ENCODE measurements at regions not wholly inside any gene's neighbourhood (a gene's known extent, or its start where the extent isn't known, plus 50 kb on each side); places are given as distances from the start of the nearest gene placed in this dataset.

GRCh38 chr5:32519508-32519907, 65.8 kb upstream of the SUB1 start:
- no TSS peak for BruUV-seq (replicated peaks)
- DNase-seq, result no peak
- intact Hi-C loops (cut with micrococcal nuclease; ENCODE audit: unreplicated experiment), result no loop called here
- H3K9me3 Mint-ChIP-seq (ENCODE audit: low read depth, unreplicated experiment), result no peaks in the 10 kb centered on the region
- H3K36me3 Mint-ChIP-seq (ENCODE audit: insufficient read depth, unreplicated experiment), result no peaks in the 10 kb centered on the region
- CTCF ChIA-PET, result no interaction called here
- peaks cover 13% of the 10 kb centered on the region for H3K27me3 Mint-ChIP-seq (ENCODE audit: unreplicated experiment)
- H3K4me3 Mint-ChIP-seq (ENCODE audit: low read depth, unreplicated experiment), result no peak overlapping the region
- H3K27ac Mint-ChIP-seq (ENCODE audit: unreplicated experiment), result no peak overlapping the region
- TF ChIP-seq CTCF (IDR thresholded peaks at IDR 0.05; ENCODE audit: unreplicated experiment), result no peak
- H3K4me1 Mint-ChIP-seq (ENCODE audit: low read depth, unreplicated experiment), result peaks cover 10% of the 10 kb centered on the region

- CTCF ChIA-PET, result no interaction called here
- Mint-ChIP-seq H3K27me3 (ENCODE audit: unreplicated experiment) (peaks cover 4% of the 10 kb centered on the region), H3K9me3 (ENCODE audit: low read depth, unreplicated experiment) (no peaks in the 10 kb centered on the region), H3K4me3 (ENCODE audit: low read depth, unreplicated experiment) (no peak overlapping the region), H3K36me3 (ENCODE audit: insufficient read depth, unreplicated experiment) (no peaks in the 10 kb centered on the region), H3K27ac (ENCODE audit: unreplicated experiment) (no peak overlapping the region), H3K4me1 (ENCODE audit: low read depth, unreplicated experiment) (no peaks in the 10 kb centered on the region)
- TF ChIP-seq CTCF (IDR thresholded peaks at IDR 0.05; ENCODE audit: unreplicated experiment), result no peak
- intact Hi-C loops (cut with micrococcal nuclease; ENCODE audit: unreplicated experiment), result no loop called here
- no peak for DNase-seq
- BruUV-seq (replicated peaks), result no TSS peak
Observed at GRCh38 chr5:32514806-32515205, 70.3 kb upstream of the ZFR start.

GRCh38 chr5:32512926-32513325, 68.4 kb upstream of the ZFR start:
- CTCF ChIA-PET, result no interaction called here
- no peaks in the 10 kb centered on the region for H3K4me1 Mint-ChIP-seq (ENCODE audit: low read depth, unreplicated experiment)
- BruUV-seq (replicated peaks), result no TSS peak
- no peak for DNase-seq
- no peaks in the 10 kb centered on the region for H3K36me3 Mint-ChIP-seq (ENCODE audit: insufficient read depth, unreplicated experiment)
- no peak overlapping the region for H3K4me3 Mint-ChIP-seq (ENCODE audit: low read depth, unreplicated experiment)
- peaks cover 23% of the 10 kb centered on the region for H3K27me3 Mint-ChIP-seq (ENCODE audit: unreplicated experiment)
- intact Hi-C loops (cut with micrococcal nuclease; ENCODE audit: unreplicated experiment), result no loop called here
- H3K9me3 Mint-ChIP-seq (ENCODE audit: low read depth, unreplicated experiment), result no peaks in the 10 kb centered on the region
- H3K27ac Mint-ChIP-seq (ENCODE audit: unreplicated experiment), result no peak overlapping the region
- TF ChIP-seq CTCF (IDR thresholded peaks at IDR 0.05; ENCODE audit: unreplicated experiment), result no peak

- Mint-ChIP-seq H3K27me3 (ENCODE audit: unreplicated experiment) (peaks cover 33% of the 10 kb centered on the region), H3K4me1 (ENCODE audit: low read depth, unreplicated experiment) (no peaks in the 10 kb centered on the region), H3K27ac (ENCODE audit: unreplicated experiment) (no peak overlapping the region), H3K9me3 (ENCODE audit: low read depth, unreplicated experiment) (no peaks in the 10 kb centered on the region), H3K36me3 (ENCODE audit: insufficient read depth, unreplicated experiment) (no peaks in the 10 kb centered on the region), H3K4me3 (ENCODE audit: low read depth, unreplicated experiment) (no peak overlapping the region)
- BruUV-seq (replicated peaks), result no TSS peak
- DNase-seq, result no peak
- intact Hi-C loops (cut with micrococcal nuclease; ENCODE audit: unreplicated experiment), result no loop called here
- CTCF ChIA-PET, result interaction anchor here (0.6 to 0.9 kb wide), 2 partner anchors 24 to 609 kb away, joined by 3 to 4 read pairs; no protein-coding TSS in a partner anchor
- no peak for TF ChIP-seq CTCF (IDR thresholded peaks at IDR 0.05; ENCODE audit: unreplicated experiment)
Observed at GRCh38 chr5:32511776-32512374, 67.3 kb upstream of the ZFR start.
